Ovary (tissue), 3 donors: ENCODE measurements at regions not wholly inside any gene's neighbourhood (a gene's known extent, or its start where the extent isn't known, plus 50 kb on each side); places are given as distances from the start of the nearest gene placed in this dataset.

Experiments used
- CTCF ChIP-seq, 3 donors: fragments of 450-650 bp in 2 of 3; fragments of 200-600 bp in 1 of 3; IDR thresholded peaks; one replicate each; pipeline versions ENCODE4 v1.5.1 to v1.8.0; 2016 to 2022; ENCODE audit warnings: antibody characterized with exemption in 3 of 3, mild to moderate bottlenecking in 1 of 3
- EP300 ChIP-seq: sonication (generic); formaldehyde crosslinking; IDR thresholded peaks from one replicate; pipeline ENCODE4 v1.6.1; 2017; ENCODE audit warnings: antibody characterized with exemption
- POLR2A ChIP-seq: fragments of 450-650 bp; IDR thresholded peaks from one replicate; pipeline ENCODE4 v1.6.1; 2017; ENCODE audit warnings: antibody characterized with exemption, mild to moderate bottlenecking, moderate library complexity
- donor health status: DM: no; HTN: no; CAD: no.

GRCh38 chr5:153067869-153068268, 422.6 kb upstream of the GRIA1 start:
- no peak for TF ChIP-seq CTCF (IDR thresholded peaks at IDR 0.05)
- no peak for TF ChIP-seq POLR2A
- TF ChIP-seq EP300: no peak
